Heart right ventricle (tissue), 16 donors: ENCODE measurements at regions not wholly inside any gene's neighbourhood (a gene's known extent, or its start where the extent isn't known, plus 50 kb on each side); places are given as distances from the start of the nearest gene placed in this dataset.

Experiments used
- ATAC-seq, 8 donors: fragments of 200-7000 bp; cut with Tn5 transposase; one replicate each; pipeline ENCODE4 v1.9.1; 2020; ENCODE audit warnings: mild to moderate bottlenecking in 8 of 8, moderate library complexity in 8 of 8, moderate number of reproducible peaks in 1 of 8
- DNase-seq, 2 donors: peaks; one replicate each; pipeline ENCODE4 v3.0.0-alpha.2; 2020
- H3K27ac ChIP-seq, 10 donors: fragments of 200-600 bp; sonication (generic) in 2 of 10; one replicate each; pipeline versions ENCODE4 v1.5.0 to v1.8.0; 2020 to 2022; ENCODE audit warnings: mild to moderate bottlenecking in 3 of 10
- H3K27me3 ChIP-seq, 7 donors: fragments of 200-600 bp; one replicate each; pipeline ENCODE4 v1.8.0; 2021 to 2022; ENCODE audit warnings: mild to moderate bottlenecking in 2 of 7
- H3K36me3 ChIP-seq, 9 donors: fragments of 200-600 bp; sonication (generic) in 1 of 9; one replicate each; pipeline versions ENCODE4 v1.5.0 to v1.8.0; 2020 to 2022; ENCODE audit warnings: mild to moderate bottlenecking in 2 of 9
- H3K4me1 ChIP-seq, 9 donors: fragments of 200-600 bp; sonication (generic) in 1 of 9; one replicate each; pipeline versions ENCODE4 v1.5.0 to v1.8.0; 2020 to 2022; ENCODE audit warnings: mild to moderate bottlenecking in 4 of 9
- H3K4me3 ChIP-seq, 10 donors: fragments of 200-600 bp; sonication (generic) in 2 of 10; one replicate each; pipeline versions ENCODE4 v1.5.0 to v1.8.0; 2020 to 2022; ENCODE audit warnings: mild to moderate bottlenecking in 7 of 10, moderate library complexity in 2 of 10
- H3K9me3 ChIP-seq, 11 donors: fragments of 200-600 bp in 10 of 11; sonication (generic) in 2 of 11; one replicate each; pipeline versions ENCODE4 v1.5.0 to v1.8.0; 2013 to 2022; ENCODE audit warnings: mild to moderate bottlenecking in 2 of 11, control low read depth in 1 of 11, moderate library complexity in 1 of 11
- CTCF ChIP-seq, 9 donors: fragments of 200-600 bp; sonication (generic) in 2 of 9; IDR thresholded peaks; one replicate each; pipeline versions ENCODE4 v1.5.0 to v1.8.0; 2021 to 2022; ENCODE audit warnings: antibody characterized with exemption in 9 of 9, mild to moderate bottlenecking in 5 of 9, moderate library complexity in 1 of 9
- WGBS, 2 donors: extraction: QIAGEN DNeasy Blood & Tissue Kit; methylation state at CpG; one replicate each; pipeline ENCODE4 v1.1.7; 2013; ENCODE audit warnings: inconsistent platforms in 1 of 2; 5-methylcytosine and 5-hydroxymethylcytosine counted together
- intact Hi-C, 10 donors: fragments of 100-400 bp; cut with DNase I; formaldehyde crosslinking; loops; one replicate each; pipeline versions ENCODE4 v1.11.1 to v1.14.2; 2022
- donor health status: Arrhythmogenic right ventricular cardiomyopathy.
- donor health status: ischemic (EF 13 %, LVEDD 7.1; RV severe dilation, severe dysfunction).
- donor health status: healthy with polysubstance abuse.
- donor health status: DM: no; HTN: yes; CAD: no.
- donor health status: DM: no; HTN: no; CAD: no.
- donor health status: ischemic (EF 25% LVEDD 6.9; RV normal size, moderate dysfunction).
- donor health status: ischemic (EF 25% LVEDD 5.7; RV mildly dilated, moderate dysfunction).
- donor health status: healthy.
- donor health status: DM: yes; HTN: yes; CAD: no.
- donor health status: Ischemic cardiomyopathy.
- donor health status: ischemic (EF 35%, LVEDD 5.7; RV mildly dilated, moderate dysfunction).
- donor health status: nonischemic (EF 11% LVEDD 7.7; RV severe dilation, severe dysfunction).
- donor health status: DM: yes; HTN: yes; CAD: no.
- donor health status: PGD.
- donor health status: ischemic (EF 29% LVEDD 5.4; RV normal size, mild dysfunction).
- donor health status: nonischemic (EF 23%, LVEDD 6.1; RV moderate dilation, normal function).

- DNase-seq (no peak), ATAC-seq (no peak)
- no peak overlapping the region for H3K27ac ChIP-seq
- H3K9me3 ChIP-seq = peaks cover 0 to 3% (median 0%) of the 10 kb centered on the region in 11 donors
- 83 to 84% methylated on average over 3 of the region's 3 CpGs for WGBS, 2 donors
- no peaks in the 10 kb centered on the region for H3K4me1 ChIP-seq
- TF ChIP-seq CTCF (IDR thresholded peaks at IDR 0.05) = no peak
- intact Hi-C loops = no loop called here
- H3K27me3 ChIP-seq = no peaks in the 10 kb centered on the region
- no peak overlapping the region for H3K4me3 ChIP-seq
- no peaks in the 10 kb centered on the region for H3K36me3 ChIP-seq
These were observed 808.0 kb upstream of the NR2F2 start for GRCh38 chr15:95522533-95522932.

DNA sequence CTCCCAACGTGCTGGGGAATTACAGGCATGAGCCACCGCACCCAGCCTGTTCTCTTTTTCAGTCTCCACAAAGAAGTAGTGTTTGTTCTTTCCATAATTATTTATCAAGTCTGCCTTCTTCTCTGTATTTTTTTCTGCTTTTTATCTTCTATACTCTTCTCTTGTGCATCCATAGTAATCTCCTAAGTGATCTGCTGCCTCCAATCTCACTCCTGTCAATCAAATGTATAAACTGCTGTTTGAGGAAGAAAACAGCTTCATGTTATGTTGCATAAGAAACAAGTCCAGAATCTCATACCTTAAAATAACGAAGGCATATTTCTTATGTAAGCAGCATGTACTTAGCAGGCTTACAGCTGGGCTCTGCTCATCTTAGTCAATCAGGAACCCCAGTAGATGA lies 801.6 kb upstream of the NR2F2 start:
- H3K4me1 ChIP-seq = no peaks in the 10 kb centered on the region

GRCh38 chr15:95536638-95537037 lies 793.9 kb upstream of the NR2F2 start:
- DNase-seq (no peak), ATAC-seq (no peak)
- Histone ChIP-seq H3K4me1 (no peaks in the 10 kb centered on the region), H3K27me3 (no peaks in the 10 kb centered on the region), H3K36me3 (no peaks in the 10 kb centered on the region), H3K9me3 (no peaks in the 10 kb centered on the region), H3K27ac (no peak overlapping the region), H3K4me3 (no peak overlapping the region)
- intact Hi-C loops = no loop called here
- 97% methylated on average over 11 of the region's 11 CpGs for WGBS, 2 donors
- TF ChIP-seq CTCF (IDR thresholded peaks at IDR 0.05) = no peak

More for the DNA sequence above, 801.6 kb upstream of the NR2F2 start:
- peaks cover 0 to 3% (median 0%) of the 10 kb centered on the region in 11 donors for H3K9me3 ChIP-seq
- WGBS, 2 donors = 93 to 95% methylated on average over 3 of the region's 3 CpGs
- no peak for DNase-seq
- H3K4me3 ChIP-seq = no peak overlapping the region
- no peaks in the 10 kb centered on the region for H3K27me3 ChIP-seq
- no peaks in the 10 kb centered on the region for H3K36me3 ChIP-seq
- no peak overlapping the region for H3K27ac ChIP-seq
- intact Hi-C loops = no loop called here
- TF ChIP-seq CTCF (IDR thresholded peaks at IDR 0.05) = no peak
- no peak for ATAC-seq

DNA sequence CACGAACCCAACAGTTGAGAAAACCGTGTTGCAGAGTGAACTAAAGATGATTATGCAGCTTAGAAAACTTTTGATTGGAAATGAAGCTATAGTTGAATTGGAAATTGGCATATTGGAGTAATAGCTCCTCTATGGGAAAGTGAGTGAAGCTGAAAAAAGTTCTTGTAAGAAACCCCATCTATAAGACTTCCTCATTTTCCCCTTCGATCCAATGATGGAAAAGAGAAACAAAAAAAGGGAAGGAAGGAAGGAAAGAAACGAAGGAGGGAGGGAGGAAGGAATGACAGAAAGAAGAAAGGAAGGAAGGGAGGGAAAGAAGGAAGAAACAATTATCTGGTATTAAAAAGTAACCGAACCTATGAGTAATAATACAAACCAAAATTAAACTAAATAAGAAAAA lies 791.8 kb upstream of the NR2F2 start:
- TF ChIP-seq CTCF (IDR thresholded peaks at IDR 0.05) = no peak
- intact Hi-C loops = no loop called here
- Histone ChIP-seq H3K4me3 (no peak overlapping the region), H3K27me3 (no peaks in the 10 kb centered on the region), H3K9me3 (no peaks in the 10 kb centered on the region), H3K27ac (no peak overlapping the region), H3K4me1 (no peaks in the 10 kb centered on the region), H3K36me3 (no peaks in the 10 kb centered on the region)
- 84 to 87% methylated on average over 5 of the region's 5 CpGs for WGBS, 2 donors
- DNase-seq (no peak), ATAC-seq (no peak)

DNA sequence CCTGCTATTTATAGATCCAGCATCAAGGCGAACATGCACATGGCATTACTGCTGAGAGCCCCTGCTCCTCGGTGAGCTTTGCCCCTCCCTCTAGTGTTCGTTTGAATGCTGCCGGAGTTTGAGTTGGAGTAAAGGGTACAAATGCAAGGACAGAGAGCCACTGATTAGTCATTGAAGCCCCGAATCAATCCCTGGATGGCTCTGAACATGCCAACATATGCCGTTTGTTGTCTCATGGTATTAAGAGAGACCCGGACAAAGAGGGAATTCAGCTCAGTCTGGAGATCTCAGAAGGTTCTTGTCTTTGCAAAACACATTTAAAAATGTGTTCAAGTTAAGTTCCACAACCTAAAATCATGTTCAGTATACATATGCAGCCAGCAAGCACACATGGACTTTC lies 789.2 kb upstream of the NR2F2 start:
- 53 to 59% methylated on average over 7 of the region's 7 CpGs for WGBS, 2 donors
- DNase-seq = no peak
- Histone ChIP-seq H3K36me3 (no peaks in the 10 kb centered on the region), H3K4me3 (no peak overlapping the region), H3K27ac (no peak overlapping the region), H3K4me1 (no peaks in the 10 kb centered on the region), H3K9me3 (no peaks in the 10 kb centered on the region), H3K27me3 (no peaks in the 10 kb centered on the region)
- ATAC-seq = no peak
- TF ChIP-seq CTCF (IDR thresholded peaks at IDR 0.05) = no peak
- intact Hi-C loops = no loop called here
